COR-L47 (cell line): ENCODE measurements at regions not wholly inside any gene's neighbourhood (a gene's known extent, or its start where the extent isn't known, plus 50 kb on each side); places are given as distances from the start of the nearest gene placed in this dataset.

Experiments
- DNase-seq: peaks from one replicate; lab custom pipeline; 2025; lab: John Stamatoyannopoulos, UW

DNA sequence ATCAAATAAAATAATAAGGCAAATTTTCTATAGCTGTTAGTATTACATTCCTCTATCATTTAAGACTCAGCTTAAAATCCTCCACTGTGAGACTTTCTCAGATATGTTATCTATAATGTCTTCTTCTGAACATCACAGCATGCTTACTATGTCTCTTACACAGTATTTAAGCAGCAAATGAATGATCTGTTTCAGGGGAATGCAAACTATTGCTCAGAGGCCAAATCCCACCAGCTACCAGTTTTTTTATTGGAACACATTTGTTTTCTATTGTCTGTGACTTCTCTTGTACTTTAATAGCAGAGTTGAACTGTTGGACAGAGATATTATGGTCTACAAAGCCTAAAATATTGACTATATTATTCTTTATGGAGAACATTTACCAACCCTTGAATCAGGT lies 59.6 kb downstream of the C3orf38 start:
- no peak for DNase-seq

DNA sequence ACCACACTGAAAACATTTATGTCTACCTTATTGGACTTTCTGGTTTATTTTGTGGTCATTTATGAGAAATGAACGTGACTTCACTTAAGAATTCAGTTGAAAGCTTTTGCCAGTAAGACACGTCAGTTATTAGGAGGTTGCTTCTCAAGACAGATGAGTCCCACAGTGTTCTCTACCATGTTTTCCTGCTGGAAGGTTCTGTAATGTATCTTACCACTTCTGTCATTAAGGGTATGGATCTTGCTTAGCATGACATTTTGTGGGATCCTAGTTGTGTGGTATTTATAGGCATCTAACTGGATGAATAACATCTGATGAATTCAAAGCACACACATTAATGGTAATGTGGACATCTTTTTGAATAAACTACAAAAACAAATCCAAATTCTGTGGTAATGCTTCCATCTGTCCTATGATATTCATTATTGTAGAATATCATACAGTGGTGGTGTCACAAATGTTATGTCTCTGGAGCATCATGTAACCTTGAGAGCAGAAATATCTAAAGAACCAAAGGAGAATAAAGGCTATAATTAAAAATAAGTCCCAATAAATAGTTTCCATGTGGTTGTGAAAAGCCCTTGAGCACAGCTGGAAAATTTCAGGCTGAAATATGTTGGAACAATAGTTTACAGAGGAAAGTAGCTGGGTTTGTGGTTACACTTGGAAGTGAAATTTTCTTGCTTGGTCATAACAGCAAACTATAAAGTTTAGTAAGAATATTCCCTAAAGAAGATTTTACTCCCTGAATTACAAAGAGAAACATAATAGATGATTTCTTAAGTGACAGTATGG lies 61.5 kb downstream of the C3orf38 start:
- no peak for DNase-seq

DNA sequence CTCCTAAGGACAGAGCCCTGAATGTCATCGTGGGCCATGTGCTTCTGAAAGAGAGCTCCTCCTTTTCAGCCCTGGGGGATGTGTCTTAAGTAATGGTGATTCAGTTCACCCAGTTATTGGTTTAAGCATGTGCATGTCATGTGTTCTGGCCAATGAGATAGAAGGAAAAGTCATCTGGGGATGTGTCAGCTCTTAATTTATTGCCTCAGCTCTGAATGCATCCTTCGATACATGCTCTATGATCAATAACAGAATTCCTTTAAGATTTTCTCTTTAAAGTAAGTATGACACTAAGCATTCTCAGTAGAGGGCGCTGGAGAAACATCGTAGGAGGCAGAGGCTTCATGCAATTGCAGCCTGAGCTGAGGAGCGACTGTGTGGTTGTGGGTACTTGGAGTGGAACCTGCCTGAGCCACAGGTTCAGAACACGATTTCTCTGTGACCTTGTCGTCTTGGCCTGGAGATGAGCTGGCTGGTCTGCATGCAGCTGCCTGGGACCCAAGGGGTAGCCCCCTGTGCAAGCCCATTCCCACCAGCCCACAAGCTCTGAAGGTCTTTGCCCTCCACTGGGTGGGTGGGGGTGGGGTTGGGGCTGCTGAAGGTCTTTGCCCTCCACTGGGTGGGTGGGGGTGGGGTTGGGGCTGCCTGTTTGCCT lies 69.5 kb downstream of the C3orf38 start:
- DNase-seq, result peak; percentile 45

DNA sequence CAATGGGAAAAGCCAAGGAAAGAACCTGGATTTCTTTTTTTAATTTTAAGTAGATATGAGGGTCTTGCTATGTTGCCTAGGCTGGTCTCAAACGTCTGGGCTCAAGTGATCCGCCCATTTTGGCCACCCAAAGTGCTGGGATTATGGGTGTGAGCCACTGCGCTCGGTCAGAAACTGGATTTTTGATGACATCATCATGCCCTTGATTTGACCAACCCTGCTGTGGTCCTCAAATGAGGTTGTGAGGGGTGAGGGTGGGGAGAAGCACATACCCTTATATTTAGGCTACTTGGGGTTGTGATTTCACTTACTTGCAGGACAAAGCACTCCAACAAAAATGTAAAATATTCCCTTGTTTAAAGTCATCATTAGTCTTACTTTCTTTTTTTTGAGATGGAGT lies 70.4 kb downstream of the C3orf38 start:
- no peak for DNase-seq

DNA sequence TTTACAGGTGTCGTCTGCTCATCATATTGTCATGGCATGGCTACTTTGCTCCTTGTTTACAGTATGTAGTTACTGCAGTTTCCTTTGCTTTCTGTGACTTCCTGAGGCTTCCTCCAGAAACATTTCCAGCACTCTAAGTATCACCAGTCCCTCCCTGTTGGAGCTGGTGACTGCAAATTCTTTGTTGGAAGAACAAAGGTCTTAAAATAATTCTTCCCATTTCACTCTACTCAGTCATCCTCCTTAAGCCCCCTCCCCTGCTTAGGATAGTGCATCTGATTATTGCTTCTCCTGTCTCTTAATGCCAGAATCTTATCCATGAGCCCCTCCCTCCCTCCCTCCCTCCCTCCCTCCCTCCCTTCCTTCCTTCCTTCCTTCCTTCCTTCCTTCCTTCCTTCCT lies 72.0 kb downstream of the C3orf38 start:
- no peak for DNase-seq

DNA sequence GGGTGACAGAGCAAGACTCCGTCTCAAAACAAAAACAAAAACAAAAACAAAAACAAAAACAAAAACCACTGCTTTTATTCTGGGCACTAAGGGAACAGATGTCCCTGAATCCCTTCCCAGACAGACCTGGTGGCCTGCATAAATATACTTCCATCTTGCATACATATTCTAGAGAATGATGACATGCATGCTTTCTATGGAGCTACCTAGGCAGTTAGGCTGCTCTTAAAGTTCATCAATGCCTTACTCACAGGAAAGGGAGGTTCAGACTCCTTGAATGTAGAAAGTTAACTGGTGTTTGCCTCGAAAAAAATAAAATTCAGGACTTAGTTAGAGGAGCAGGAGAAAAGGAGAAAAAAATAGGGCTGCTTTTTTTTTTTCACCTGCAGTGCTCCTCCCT lies 72.6 kb downstream of the C3orf38 start:
- DNase-seq, result no peak

DNA sequence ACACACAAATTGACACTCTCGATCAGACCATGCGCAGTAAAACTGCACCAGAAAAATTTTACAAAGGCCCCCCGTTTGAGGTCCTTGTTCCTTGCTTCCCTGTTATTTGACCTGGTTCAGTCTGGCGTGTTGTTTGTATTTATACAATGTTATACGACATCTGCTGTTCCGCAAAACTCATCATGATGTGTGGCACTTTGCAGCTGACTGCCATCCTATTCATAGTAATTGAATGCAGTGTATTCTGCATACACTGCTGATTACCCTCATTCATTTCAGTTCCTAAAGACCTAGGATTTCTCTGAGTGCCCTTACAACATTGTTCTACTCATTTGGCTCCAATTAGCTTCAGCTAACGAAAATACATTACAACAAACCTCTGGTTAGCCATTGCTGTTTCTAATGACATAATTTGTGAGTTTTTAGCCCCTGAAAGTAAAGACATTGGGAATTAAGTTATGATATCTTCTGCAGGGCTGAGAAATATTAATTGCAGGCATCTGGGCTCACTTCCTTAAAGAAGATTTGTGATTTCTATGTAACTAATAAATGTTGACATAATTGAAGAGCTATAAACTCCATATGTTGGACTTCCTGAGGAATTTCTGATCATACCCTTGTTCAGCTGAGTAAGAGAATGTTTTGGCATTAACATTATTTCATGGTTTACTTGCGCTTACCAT lies 75.7 kb downstream of the C3orf38 start:
- no peak for DNase-seq

DNA sequence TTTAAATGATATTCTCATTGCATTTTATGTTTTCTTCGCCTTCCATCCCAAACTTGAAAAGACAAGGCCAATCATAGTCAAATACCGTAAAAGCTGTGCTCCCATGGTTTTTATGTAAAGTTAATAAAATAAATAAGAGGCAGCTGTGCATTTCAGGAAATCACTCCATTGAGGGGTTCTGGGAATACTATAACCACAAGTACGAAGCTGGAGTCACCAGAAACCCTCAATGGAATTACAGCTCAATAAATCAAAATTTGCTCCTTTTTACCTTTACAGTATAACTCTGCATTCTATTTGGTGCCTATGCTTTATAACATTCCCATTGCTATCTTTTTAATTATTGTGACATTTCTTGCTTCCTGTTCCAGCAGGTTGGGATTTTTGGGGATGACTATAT lies 77.2 kb downstream of the C3orf38 start:
- no peak for DNase-seq

DNA sequence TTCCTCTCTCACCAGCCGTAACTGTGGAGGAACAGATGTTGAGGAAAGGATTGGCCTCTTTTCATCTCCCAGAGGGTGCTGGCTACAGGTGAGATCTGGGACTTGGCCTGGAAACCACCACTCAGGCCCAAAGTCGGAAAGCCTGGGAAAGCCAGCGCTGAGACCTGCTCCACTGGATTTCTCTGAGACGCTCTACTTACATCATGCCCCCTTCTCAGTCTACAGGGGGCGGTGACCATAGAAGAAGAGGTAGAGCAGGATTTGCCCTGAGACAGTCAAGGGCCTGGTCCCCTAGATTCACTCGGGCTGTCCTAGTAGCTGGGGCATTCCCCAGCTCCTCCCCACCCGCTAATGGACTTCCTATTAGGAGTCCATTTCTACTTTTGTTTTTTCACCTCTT lies 80.9 kb downstream of the C3orf38 start:
- no peak for DNase-seq

DNA sequence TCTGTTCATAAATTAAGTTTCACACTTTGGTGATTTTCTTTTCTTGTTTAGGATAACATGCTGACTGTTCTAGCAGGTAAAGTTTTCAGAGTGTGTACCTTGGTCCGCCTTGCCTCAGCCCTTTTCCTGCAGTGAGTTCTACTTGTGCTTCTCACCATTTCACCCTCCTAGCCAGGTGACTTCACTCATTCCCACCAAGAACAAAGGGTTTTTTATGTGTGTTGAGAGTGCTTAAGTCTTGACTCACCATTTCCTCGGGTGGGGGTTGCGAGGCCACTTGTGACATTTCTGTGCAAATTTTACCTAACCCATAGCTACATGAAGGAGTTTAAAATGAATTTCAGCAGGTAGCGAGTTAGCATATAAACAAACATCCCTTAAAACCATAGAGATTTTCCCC lies 81.4 kb downstream of the C3orf38 start:
- DNase-seq, result no peak

DNA sequence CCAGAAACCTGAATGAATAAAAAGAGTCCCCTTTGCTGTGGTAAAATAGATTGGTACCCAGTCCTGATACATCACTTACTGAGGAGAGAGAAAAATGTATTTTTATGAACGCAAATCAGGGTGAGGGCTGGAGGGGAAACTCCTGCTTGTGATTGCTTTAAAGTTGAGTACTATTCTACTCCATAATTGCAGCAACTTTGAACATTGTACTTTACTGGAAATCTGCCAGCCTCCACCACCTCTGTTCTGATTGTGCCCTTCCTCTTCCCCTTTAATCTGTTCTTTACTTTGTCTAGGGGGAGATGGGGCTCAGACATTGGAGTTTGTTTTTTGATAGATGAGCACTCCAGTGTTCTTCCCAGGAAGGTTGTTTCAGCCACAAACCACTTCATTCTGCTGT lies 81.9 kb downstream of the C3orf38 start:
- no peak for DNase-seq

DNA sequence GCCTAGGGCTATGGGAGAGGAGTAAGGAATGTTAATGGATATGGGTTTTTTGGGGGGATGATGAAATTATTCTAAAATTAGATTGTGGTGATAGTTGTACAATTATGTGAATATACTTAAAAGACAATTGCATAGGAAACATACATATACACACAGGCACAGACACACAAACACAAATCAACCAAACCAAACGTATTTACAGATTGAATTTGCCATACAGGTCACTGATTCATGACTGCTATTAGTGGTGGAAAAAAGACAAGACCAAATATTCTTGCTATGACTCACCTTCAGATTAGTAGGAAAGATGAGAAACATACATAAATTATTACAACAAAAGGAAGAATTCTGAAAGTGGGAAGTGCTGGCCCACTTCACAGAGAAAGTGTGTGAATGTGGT lies 85.3 kb downstream of the C3orf38 start:
- no peak for DNase-seq

DNA sequence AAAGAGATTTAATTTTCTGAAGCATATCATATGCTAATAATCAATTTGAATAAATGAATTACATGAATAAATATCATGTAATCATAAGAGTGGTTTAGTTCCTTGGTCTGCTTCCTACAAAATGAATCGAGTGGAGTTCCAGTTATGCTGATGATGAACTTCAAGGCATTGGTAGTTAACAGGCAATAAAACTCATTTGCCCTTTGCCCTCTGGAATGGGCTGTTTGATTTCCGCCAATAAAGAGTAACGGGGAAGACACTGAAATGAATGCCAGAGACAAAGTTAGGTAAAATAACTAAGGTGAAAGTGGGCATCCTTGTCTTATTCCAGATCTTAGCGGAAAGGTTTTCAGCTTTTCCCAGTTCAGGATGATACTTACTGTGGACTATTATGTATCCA lies 90.1 kb downstream of the C3orf38 start:
- DNase-seq, result no peak

DNA sequence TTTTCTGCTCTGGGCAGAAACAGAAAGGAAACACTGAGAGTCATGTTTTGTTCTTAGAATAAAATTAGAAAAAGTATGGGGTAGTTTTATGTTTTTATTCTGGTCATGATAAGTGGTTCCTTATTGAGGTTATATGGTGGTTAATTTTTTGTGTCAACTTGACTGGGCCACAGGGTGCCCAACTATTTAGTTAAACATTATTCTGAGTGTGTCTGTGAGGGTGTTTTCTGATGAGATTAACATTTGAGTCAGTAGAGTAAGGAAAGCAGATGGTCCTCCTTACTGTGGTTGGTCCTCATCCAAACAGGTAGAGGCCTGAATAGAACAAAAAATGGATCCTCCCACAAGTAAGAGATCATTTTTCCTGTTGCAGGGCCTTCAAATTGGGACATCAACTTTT lies 98.9 kb downstream of the C3orf38 start:
- DNase-seq, result no peak

DNA sequence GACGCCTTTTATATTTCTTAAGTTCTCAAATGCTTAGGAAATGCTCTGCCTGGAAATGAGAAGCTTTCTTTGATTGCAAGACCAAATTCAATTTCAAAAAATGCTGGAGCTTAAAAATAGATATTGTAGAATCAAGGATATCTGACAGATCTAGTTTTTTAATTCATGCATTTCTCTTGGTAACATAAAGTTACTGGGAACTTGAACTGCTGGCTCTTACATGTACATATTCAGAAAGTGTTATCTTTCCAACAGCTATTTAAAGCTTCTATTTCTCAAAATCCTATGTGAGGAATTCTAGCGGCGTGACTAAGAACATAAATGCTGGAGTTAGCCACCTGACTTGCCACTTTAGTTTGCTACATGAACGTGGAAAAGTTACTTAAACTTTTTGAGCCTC lies 109.3 kb downstream of the C3orf38 start:
- DNase-seq, result no peak

DNA sequence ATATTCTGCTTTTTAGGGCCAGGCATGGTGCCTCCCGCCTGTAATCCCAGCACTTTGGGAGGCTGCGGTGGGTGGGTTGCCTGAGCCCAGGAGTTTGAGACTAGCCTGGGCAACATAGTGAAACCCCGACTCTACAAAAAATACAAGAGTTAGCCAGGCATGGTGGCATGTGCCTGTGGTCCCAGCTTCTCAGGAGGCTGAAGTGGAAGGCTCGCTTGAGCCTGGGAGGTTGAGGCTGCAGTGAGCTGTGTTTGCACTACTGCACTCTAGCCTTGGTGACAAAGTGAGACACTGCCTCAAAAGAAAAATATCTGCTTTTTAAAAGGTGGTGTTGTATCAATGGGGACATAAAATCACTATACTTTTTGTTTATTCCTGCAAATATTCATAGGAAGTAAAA lies 112.8 kb downstream of the C3orf38 start:
- no peak for DNase-seq

DNA sequence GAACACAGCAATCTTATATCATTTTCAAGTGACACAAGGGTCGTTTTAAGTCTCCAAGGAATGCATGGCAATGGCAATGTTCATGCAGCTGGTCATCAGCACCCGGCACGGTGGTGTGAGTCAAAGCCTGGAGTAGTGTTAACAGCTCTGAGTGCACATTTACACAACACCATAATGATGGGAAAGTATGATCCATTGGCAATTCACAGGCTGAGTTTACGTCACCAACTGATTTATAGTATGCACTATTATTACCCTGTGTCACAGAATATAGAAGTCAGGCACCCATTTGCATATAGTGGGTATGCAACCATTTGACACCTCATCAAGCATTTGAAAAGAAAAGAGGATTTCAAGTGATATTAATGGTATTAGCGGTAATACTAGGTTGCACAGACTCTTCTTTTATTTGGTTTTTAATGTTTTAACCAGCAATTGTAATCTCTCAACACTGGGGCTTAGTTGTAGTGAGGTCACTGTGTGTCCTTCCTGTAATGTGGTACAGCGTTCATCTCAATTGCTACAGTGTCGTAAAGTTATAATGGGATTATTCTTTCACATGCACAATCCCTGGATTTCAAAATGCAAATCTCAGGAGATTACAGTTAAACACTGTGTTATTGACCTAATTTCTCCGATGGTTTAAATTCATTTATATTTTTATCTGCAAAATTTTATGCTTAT lies 113.8 kb downstream of the C3orf38 start:
- no peak for DNase-seq

DNA sequence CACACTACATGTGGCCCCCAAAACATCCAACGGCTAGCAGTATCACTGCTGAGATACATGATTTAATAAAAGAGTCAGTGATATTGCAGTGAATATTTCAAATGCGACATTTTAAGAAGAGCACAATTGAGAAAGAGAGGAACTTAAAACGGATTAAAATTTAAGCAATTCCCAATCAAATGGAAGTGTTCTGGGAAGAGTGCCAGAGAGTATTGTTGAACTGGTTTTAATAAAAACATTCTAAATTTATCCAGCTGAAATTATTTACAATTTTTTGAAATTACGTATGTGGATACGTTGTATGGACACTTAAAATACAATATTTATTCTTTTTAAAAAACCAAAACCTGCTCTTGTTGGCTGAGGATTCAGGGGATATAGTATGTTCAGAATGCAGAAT lies 117.7 kb downstream of the C3orf38 start:
- no peak for DNase-seq

DNA sequence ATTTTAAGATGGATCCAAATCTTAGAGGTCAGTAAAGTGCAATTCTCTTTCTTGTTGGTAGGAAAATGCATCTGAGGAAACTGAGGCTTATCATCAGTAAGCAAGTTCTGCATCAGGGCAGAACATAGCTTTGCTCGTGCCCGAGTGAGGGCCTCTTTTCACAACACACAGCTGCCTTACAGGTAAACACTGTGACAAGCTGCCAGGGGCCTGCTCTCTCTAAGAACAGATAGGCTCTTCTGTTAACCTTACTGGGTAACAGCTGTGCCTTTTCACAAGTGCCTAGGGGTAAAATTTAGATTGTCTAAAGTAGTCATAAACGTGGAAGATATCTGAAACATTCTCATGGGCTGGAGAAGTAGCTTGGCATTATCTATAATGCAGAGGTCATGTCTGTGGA lies 118.1 kb downstream of the C3orf38 start:
- DNase-seq, result no peak

DNA sequence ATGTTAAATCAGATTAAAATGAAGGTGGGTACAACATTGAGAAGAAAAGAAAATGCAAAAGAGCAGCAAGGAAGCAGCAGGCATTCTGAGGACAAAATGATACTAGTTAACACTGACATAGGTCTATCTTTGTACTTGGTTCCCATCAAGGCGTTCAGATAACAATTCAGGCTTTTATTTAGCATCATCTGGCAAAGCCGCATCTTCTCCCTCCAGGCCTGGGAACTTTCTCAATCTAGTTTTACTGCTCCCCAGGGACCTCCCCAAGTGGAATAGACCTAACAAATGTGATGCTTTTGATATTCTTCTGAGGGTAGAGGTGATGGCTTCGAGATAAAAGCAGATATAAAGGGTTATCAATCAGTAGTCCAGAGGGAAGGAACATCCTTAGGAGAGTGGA lies 130.6 kb downstream of the C3orf38 start:
- DNase-seq, result no peak

DNA sequence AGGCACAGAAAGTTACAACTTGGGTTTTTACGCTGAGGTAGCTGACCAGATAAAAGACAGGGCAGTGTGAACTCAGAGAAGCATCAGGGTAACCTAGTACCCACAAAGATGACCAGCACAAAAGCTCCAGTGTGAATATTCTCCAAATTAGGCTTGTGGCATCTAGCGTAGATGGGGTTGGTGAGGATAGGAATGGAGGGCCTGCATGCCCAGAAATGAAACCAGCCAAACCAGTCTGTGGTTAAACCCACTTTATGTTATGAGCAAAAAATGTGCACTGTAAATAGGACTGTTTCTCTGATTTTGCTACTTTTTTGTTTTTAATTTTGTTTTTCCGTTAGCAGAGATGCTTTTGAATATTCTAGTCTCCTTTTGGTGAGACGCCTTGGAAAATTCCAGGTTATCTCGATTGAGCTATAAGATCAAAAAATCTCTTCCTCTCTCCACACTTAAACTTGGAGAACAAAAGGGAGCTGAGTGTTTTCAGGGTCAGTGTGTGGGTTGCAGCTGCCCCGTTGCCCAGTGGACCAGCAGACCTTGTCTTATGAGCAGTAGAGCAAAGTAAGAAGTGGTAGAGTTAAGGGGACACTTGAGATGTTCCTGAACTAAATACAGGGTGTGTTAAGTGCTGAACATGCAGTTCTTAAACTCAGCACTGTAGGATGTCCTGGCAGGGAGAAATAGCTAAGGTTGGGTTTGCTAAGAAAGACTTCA lies 132.9 kb downstream of the C3orf38 start:
- no peak for DNase-seq

DNA sequence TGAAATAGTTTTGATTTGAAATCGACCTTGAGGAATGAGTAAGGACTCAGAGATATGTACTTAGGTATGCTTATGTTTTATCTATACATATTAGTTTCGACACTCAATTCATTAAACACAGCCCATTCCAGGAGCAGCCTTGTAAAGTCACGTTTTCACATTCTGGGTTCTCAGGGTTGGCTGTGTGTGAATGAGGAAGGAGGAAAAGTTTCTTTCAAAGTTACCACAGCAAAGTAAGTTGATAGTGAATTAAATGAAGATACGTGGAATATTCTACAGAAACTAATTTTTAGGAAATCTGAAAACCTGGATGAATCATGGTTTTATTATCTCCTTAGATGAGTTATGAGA lies 133.5 kb downstream of the C3orf38 start:
- DNase-seq, result no peak
